ENCODE measurements at regions not wholly inside any gene's neighbourhood (a gene's known extent, or its start where the extent isn't known, plus 50 kb on each side); places are given as distances from the start of the nearest gene placed in this dataset.

DNA sequence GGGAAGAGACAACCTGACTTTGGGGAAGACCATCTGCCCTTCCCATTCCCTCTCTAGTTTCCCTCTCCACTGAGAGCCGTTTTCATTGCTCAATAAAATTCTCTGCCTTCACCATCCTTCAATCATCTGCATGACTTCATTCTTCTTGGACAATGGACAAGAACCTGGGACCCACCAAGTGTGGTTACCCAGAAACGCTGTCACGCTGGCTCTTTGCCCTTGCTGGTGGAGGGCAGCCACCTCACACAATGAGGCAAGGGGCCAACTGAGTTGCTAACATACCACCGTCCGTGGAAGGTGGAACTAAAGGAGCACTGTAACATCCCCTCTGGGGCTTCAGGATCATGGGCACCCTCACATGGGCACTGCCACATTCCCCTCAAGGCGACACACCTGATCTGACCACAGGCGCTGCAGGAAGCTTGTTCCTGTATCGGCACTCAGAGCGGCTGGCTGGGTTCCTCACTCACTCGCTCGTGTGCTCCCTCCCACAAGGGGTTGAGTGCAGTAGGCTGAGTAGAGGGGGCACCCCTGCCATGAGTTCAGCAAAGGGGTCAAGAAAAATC lies 652.4 kb downstream of the PLPP3 start:
- Histone ChIP-seq H4K91ac (ENCODE audit: insufficient read length, low read depth, low read length) (no peak overlapping the region), H3K79me1 (ENCODE audit: insufficient read depth, low read depth, low read length, poor library complexity, severe bottlenecking) (no peaks in the 10 kb centered on the region), H3K56ac (ENCODE audit: insufficient read length, low read depth, low read length) (no peak overlapping the region), H3K4me2 (ENCODE audit: insufficient read depth, insufficient read length, low read length) (no peak overlapping the region), H3K4ac (ENCODE audit: low read depth, low read length) (no peak overlapping the region), H3K9ac (ENCODE audit: extremely low read depth, insufficient read length, low read length) (no peak overlapping the region), H4K20me1 (ENCODE audit: control insufficient read depth, insufficient read depth, insufficient read length) (no peaks in the 10 kb centered on the region), H3K9me3 (ENCODE audit: control insufficient read depth, low read depth, low read length) (no peaks in the 10 kb centered on the region), H4K8ac (replicated peaks; ENCODE audit: insufficient read length, low read depth, low read length) (no peak overlapping the region), H2BK12ac (ENCODE audit: insufficient read length, low read depth, low read length) (no peak overlapping the region), H3K23me2 (ENCODE audit: insufficient read length, low read depth, low read length, poor library complexity, severe bottlenecking) (no peaks in the 10 kb centered on the region), H3K4me1 (ENCODE audit: insufficient read depth, low read length) (no peaks in the 10 kb centered on the region), H3K79me2 (ENCODE audit: insufficient read depth, low read length) (no peaks in the 10 kb centered on the region), H3K14ac (ENCODE audit: insufficient read depth, low read length) (no peak overlapping the region), H4K5ac (ENCODE audit: insufficient read length, low read depth, low read length) (no peak overlapping the region), H3K23ac (ENCODE audit: insufficient read length, low read depth, low read length) (no peak overlapping the region), H2BK5ac (ENCODE audit: insufficient read length, low read length) (no peak overlapping the region), H2BK120ac (ENCODE audit: low read depth, low read length, poor library complexity, severe bottlenecking) (no peak overlapping the region), H3K18ac (ENCODE audit: insufficient read length, low read depth, low read length) (no peak overlapping the region), H2AFZ (ENCODE audit: low read length) (no peak overlapping the region), H2AK5ac (ENCODE audit: insufficient read length, low read length) (no peak overlapping the region), H3T11ph (ENCODE audit: low read length) (no peak overlapping the region), H3K27ac (ENCODE audit: insufficient read length, low read depth, low read length) (no peak overlapping the region), H3K27me3 (ENCODE audit: insufficient read depth, low read length) (no peaks in the 10 kb centered on the region), H2BK20ac (ENCODE audit: low read depth, low read length, poor library complexity, severe bottlenecking) (no peak overlapping the region), H2BK15ac (ENCODE audit: low read depth, low read length) (no peak overlapping the region)
- no CpG with 5 or more reads among the region's 11 CpGs for WGBS (ENCODE audit: extremely low coverage, insufficient read length, low lambda C conversion rate)
- Mint-ChIP-seq H3K27me3 (ENCODE audit: low read depth) (no peaks in the 10 kb centered on the region), H3K36me3 (ENCODE audit: insufficient read depth in 1 of 3, low read depth in 3 of 3) (no peaks in the 10 kb centered on the region), H3K4me3 (no peak overlapping the region), H3K27ac (no peak overlapping the region), H3K4me1 (no peaks in the 10 kb centered on the region), H3K9me3 (no peaks in the 10 kb centered on the region; a peak in 1 of 5 replicates)
- TF ChIP-seq, protein P1, sequence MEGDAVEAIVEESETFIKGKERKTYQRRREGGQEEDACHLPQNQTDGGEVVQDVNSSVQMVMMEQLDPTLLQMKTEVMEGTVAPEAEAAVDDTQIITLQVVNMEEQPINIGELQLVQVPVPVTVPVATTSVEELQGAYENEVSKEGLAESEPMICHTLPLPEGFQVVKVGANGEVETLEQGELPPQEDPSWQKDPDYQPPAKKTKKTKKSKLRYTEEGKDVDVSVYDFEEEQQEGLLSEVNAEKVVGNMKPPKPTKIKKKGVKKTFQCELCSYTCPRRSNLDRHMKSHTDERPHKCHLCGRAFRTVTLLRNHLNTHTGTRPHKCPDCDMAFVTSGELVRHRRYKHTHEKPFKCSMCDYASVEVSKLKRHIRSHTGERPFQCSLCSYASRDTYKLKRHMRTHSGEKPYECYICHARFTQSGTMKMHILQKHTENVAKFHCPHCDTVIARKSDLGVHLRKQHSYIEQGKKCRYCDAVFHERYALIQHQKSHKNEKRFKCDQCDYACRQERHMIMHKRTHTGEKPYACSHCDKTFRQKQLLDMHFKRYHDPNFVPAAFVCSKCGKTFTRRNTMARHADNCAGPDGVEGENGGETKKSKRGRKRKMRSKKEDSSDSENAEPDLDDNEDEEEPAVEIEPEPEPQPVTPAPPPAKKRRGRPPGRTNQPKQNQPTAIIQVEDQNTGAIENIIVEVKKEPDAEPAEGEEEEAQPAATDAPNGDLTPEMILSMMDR (conservative IDR thresholded peaks at IDR 0.05), result no peak
- no peak for DNase-seq

Data from H9 (cell line).